GM10266 (cell line): ENCODE measurements at regions not wholly inside any gene's neighbourhood (a gene's known extent, or its start where the extent isn't known, plus 50 kb on each side); places are given as distances from the start of the nearest gene placed in this dataset.

Source experiments
- DNase-seq: peaks from one replicate; pipeline ENCODE4 v3.0.0; 2012; ENCODE audit errors: extremely low spot score
- TF ChIP-seq, protein P1 (sequence below): IDR thresholded peaks from 2 replicates; pipeline ENCODE4 v1.5.1; 2012; ENCODE audit warnings: mild to moderate bottlenecking, low read depth; ENCODE audit not compliant: control insufficient read depth, insufficient read depth; ENCODE audit errors: missing control alignments

DNA sequence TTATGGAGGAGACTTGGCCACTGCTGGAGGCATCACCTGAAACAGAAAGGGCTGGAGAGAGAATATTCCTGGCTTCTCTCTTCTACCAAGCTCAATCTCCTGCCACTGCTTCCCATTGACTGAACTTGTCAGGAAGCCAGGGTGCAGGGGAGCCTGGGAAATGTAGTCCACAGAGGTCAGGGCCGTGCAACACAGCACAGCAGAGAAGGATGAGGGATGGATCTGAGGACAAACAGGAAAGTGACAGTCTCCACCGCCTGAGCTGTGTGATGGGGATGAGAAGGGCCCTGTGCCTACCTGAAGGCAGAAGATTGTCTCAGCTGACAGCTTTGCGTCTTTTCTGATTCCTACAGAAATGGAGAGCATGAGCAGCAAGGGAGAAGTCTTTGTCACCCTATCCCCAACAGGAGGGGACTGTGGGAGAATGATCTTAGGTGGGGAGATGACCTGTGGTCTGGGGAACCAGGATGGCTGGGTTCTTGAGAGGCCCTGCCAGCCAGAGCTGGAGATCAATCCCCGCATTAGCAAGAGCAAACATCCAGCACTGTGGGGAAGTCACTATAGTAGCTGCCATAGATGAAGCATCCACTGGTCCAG lies 114.2 kb downstream of the SNX5 start:
- no peak for DNase-seq
- TF ChIP-seq, protein P1, sequence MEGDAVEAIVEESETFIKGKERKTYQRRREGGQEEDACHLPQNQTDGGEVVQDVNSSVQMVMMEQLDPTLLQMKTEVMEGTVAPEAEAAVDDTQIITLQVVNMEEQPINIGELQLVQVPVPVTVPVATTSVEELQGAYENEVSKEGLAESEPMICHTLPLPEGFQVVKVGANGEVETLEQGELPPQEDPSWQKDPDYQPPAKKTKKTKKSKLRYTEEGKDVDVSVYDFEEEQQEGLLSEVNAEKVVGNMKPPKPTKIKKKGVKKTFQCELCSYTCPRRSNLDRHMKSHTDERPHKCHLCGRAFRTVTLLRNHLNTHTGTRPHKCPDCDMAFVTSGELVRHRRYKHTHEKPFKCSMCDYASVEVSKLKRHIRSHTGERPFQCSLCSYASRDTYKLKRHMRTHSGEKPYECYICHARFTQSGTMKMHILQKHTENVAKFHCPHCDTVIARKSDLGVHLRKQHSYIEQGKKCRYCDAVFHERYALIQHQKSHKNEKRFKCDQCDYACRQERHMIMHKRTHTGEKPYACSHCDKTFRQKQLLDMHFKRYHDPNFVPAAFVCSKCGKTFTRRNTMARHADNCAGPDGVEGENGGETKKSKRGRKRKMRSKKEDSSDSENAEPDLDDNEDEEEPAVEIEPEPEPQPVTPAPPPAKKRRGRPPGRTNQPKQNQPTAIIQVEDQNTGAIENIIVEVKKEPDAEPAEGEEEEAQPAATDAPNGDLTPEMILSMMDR = no peak

DNA sequence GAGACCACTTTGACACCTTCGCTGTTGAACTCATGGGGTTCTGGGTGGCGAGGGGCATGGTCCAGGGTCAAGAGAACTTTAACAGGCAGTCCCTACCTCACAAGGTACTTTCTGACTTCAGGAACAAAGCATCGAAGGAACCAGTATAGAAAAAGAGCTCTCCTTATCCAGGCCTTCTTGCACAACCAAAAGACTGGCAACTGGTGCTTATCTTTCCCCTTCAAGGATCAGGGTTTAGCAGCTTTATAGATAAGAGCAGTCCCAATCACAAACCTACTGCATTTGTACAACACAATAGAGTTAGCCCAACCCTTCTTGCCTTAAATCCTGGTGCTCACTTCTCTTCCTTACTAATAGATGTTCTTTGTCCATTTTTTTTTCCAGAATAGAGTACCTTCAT lies 116.3 kb downstream of the SNX5 start:
- DNase-seq = no peak
- TF ChIP-seq, protein P1 = no peak

DNA sequence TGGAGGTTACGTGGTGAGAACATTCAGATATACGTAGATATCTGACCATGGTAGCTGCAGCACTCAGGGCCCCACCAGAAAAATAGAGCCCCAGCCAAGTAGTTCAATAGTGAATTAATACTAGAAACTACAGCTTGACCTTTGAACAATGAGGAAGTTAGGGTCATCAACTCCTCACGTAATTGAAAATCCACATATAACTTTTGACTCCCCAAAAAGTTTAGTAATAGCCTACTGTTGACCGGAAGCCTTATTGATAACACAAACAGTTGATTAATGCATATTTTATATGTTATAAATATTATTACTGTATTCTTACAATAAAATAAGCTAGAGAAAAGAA lies 117.9 kb downstream of the SNX5 start:
- DNase-seq = no peak
- TF ChIP-seq, protein P1 = no peak

DNA sequence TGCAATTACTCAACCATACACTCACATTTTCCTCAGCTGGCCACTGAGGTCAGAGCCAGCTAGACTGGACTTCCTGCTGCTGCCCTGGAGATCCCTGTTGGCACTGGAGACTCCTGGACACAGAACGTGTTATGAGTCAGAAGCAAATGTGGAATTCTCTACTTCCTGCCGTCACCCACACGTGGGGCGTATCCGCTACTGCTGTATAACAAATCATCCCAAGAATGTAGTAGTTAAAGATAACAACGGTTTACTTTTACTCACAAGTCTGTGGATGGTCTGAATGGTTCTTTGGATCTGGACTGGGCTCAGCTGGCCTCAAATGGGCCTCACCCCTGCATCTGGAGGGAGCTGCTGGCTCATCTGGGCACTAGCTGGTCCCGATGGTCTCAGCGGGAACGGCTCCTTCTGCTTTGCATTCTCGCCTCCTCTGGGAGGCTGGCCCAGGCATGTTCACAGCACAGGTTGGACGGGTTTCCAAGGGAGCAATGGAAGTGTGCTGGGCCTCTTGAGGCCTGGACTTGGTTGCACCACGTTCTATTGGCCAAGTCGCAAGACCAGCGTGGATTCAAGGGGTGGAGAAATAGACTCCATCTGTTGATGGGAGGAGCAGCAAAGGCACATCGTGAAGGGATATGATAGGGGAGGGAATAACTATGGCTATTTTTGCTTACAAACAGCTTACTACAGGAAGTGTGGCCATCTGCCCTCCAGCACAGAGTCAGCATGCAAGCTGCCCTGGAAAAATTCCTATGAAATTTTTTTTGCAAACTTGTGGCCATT lies 118.5 kb downstream of the SNX5 start:
- no peak for DNase-seq
- TF ChIP-seq, protein P1 = no peak

DNA sequence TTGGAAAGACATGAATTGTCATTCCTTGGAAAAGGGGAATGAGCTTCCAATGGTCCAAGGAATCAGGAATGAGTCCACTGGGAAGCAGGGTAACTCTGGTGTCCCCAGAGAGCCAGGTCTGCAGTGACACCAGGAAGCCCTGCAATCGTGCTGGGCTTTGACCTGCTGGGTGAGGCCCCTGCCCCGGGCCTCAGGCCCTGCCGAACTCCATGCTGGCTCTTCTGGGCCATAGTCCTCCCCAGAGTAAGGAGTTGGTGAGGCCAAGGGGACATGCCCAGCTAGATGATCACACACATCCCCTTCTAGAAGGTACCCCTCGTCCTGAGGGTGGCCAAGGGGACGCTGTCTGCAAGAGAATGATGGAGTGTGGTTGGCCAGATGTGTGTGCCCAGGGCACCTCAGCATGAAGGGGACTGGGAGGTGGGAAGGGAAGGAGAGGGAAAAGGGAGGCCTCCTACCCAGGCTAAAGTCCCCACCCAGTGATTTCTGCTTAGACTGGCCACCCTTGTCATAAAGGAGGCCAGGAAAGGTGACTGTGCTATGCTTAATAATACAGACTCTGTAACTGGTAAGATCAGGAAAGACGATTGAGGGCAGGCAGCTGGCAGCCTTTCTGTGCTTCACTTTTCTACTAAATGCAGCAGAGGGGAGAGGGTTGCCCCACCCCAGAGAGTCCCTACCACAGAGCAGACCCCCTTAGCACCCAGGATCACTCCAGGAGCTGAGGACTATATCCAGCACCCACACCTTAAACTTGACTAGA lies 119.3 kb downstream of the SNX5 start:
- DNase-seq = no peak

DNA sequence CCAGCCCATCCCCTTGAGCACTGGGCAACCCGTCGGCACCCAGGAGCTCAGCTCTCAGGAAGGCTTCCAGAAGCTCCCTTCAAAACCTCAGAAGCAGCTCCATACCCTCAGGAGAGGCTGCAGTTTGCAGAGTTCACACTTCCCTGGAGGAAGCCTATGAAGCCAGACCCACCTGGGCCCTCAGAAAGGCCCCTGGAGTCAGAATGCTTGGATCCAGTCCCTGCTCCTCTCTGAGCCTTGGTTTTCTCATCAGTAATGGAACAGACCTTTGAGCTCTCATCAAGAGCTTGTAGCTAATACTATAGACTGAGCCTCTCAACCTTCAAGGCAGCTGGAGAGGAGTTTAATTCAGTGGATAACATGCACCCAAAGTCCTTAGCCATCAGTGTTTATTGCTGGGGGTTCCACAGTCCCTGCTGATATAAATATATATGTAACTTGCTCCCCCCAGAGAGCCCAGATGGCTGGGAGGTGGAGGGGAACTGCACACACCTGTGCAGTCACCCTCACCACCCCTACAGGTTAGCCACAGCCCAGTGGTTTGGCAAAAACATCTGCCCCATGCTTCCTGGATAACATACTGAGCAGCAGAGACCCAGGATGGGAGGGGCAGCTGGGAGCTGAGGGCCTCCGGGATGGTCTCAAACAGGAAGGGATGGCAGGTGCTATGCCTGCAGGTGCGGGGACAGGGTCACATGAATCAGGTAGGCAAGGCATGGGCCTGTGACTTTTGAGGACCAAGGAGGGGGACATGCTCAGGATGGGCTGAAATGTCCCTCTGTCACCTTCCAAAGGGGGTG lies 120.1 kb downstream of the SNX5 start:
- TF ChIP-seq, protein P1 = no peak
- DNase-seq = no peak

More for the DNA sequence above, 119.3 kb downstream of the SNX5 start:
- TF ChIP-seq, protein P1 = no peak
